Stomach (tissue), 4 donors: ENCODE measurements at regions not wholly inside any gene's neighbourhood (a gene's known extent, or its start where the extent isn't known, plus 50 kb on each side); places are given as distances from the start of the nearest gene placed in this dataset.

Experiments used
- CTCF ChIP-seq, 7 experiments: fragments of 450-650 bp in 4 of 7; fragments of 200-600 bp in 3 of 7; sonication (generic) in 3 of 7; IDR thresholded peaks; one replicate each; pipeline ENCODE4 v1.5.1; 2016 to 2019; ENCODE audit warnings: antibody characterized with exemption in 7 of 7, control low read depth in 2 of 7, mild to moderate bottlenecking in 1 of 7
- EP300 ChIP-seq: sonication (generic); formaldehyde crosslinking; IDR thresholded peaks from one replicate; pipeline ENCODE4 v1.6.1; 2017; ENCODE audit warnings: antibody characterized with exemption

DNA sequence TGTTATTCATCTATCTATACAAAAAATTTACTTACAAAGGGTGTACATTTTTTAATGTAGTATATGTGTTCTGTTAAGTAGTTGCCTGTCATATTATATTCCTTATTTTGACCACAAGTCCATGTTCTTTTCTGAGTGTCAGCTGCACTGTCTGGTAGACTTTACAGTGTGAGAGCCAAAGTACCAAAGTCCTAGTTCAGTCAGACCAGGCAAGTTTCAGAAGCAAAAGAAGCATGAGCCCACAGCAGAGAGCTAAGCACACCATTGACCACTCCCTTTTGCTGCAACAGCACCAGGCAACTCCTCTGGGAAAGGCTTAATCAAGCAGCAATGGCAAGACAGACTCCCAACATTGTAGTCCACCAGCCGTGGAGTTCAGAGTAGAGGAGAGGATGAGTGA, 631.9 kb upstream of the PKN2 start:
- TF ChIP-seq EP300 (no peak), CTCF (IDR thresholded peaks at IDR 0.05) (no peak)
